Liver (tissue), 8 donors: ENCODE measurements at regions not wholly inside any gene's neighbourhood (a gene's known extent, or its start where the extent isn't known, plus 50 kb on each side); places are given as distances from the start of the nearest gene placed in this dataset.

Experiments
- DNase-seq: peaks from one replicate; pipeline ENCODE4 v3.0.0-alpha.2; 2017; ENCODE audit warnings: low spot score
- H3K27ac ChIP-seq, 2 donors: one replicate each; pipeline ENCODE4 v1.7.0; 2013; ENCODE audit warnings: inconsistent platforms in 2 of 2, low read length in 2 of 2, control low read depth in 1 of 2, low read depth in 1 of 2, mild to moderate bottlenecking in 1 of 2
- H3K27me3 ChIP-seq, 4 donors: one replicate each; pipeline versions ENCODE4 v1.6.1 to v1.7.0; 2013; ENCODE audit warnings: low read length in 3 of 4, inconsistent platforms in 1 of 4, mild to moderate bottlenecking in 1 of 4, moderate library complexity in 1 of 4; ENCODE audit not compliant: control insufficient read depth in 4 of 4, insufficient read depth in 4 of 4
- H3K36me3 ChIP-seq, 4 donors: one replicate each; pipeline versions ENCODE4 v1.6.1 to v1.7.0; 2013; ENCODE audit warnings: low read length in 3 of 4, mild to moderate bottlenecking in 3 of 4, low read depth in 1 of 4, moderate library complexity in 1 of 4; ENCODE audit not compliant: control insufficient read depth in 4 of 4, insufficient read depth in 3 of 4
- H3K4me1 ChIP-seq, 4 donors: one replicate each; pipeline versions ENCODE4 v1.6.1 to v1.7.0; 2013; ENCODE audit warnings: low read length in 3 of 4, mild to moderate bottlenecking in 3 of 4, moderate library complexity in 1 of 4; ENCODE audit not compliant: control insufficient read depth in 4 of 4, insufficient read depth in 4 of 4
- H3K4me3 ChIP-seq, 3 donors: one replicate each; pipeline versions ENCODE4 v1.6.1 to v1.7.0; 2013; ENCODE audit warnings: low read length in 3 of 3, control low read depth in 1 of 3, low read depth in 1 of 3, mild to moderate bottlenecking in 1 of 3
- H3K9ac ChIP-seq, 2 donors: one replicate each; pipeline ENCODE4 v1.7.0; 2013; ENCODE audit warnings: low read length in 2 of 2, mild to moderate bottlenecking in 2 of 2, moderate library complexity in 2 of 2, control low read depth in 1 of 2, low read depth in 1 of 2
- H3K9me3 ChIP-seq, 4 donors: one replicate each; pipeline versions ENCODE4 v1.6.1 to v1.7.0; 2013; ENCODE audit warnings: low read length in 3 of 4; ENCODE audit not compliant: control insufficient read depth in 4 of 4
- ATF3 ChIP-seq: IDR thresholded peaks from 2 replicates; pipeline ENCODE4 v1.6.1; 2016; ENCODE audit warnings: antibody characterized with exemption
- CTCF ChIP-seq: fragments of 150-350 bp; IDR thresholded peaks from 2 replicates; pipeline ENCODE4 v1.5.1; 2017; ENCODE audit warnings: improper control_type of control experiment, low read depth, low read length; ENCODE audit not compliant: missing input control
- EGR1 ChIP-seq, 2 donors: IDR thresholded peaks; 2 replicates each; pipeline ENCODE4 v1.6.1; 2016 to 2018; ENCODE audit warnings: antibody characterized with exemption in 2 of 2, low read depth in 2 of 2
- FOXA1 ChIP-seq: IDR thresholded peaks from 2 replicates; pipeline ENCODE4 v1.6.1; 2016; ENCODE audit warnings: antibody characterized with exemption
- FOXA2 ChIP-seq: IDR thresholded peaks from 2 replicates; pipeline ENCODE4 v1.6.1; 2016; ENCODE audit warnings: antibody characterized with exemption
- GABPA ChIP-seq, 2 donors: IDR thresholded peaks in 1 of 2; conservative IDR thresholded peaks in 1 of 2; 2 replicates each; pipeline ENCODE4 v1.6.1; 2016; ENCODE audit warnings: antibody characterized with exemption in 2 of 2, mild to moderate bottlenecking in 1 of 2, moderate library complexity in 1 of 2
- HNF4A ChIP-seq, 2 donors: conservative IDR thresholded peaks; 2 replicates each; pipeline ENCODE4 v1.6.1; 2016; ENCODE audit warnings: antibody characterized with exemption in 2 of 2, mild to moderate bottlenecking in 2 of 2
- HNF4G ChIP-seq: IDR thresholded peaks from 2 replicates; pipeline ENCODE4 v1.6.1; 2016; ENCODE audit warnings: antibody characterized with exemption
- JUND ChIP-seq, 2 donors: IDR thresholded peaks; 2 replicates each; pipeline ENCODE4 v1.6.1; 2016; ENCODE audit warnings: antibody characterized with exemption in 2 of 2
- MAX ChIP-seq: IDR thresholded peaks from 2 replicates; pipeline ENCODE4 v1.6.1; 2016; ENCODE audit warnings: antibody characterized with exemption
- NR2F2 ChIP-seq: IDR thresholded peaks from 2 replicates; pipeline ENCODE4 v1.6.1; 2016; ENCODE audit warnings: antibody characterized with exemption
- RAD21 ChIP-seq, 2 donors: IDR thresholded peaks; 2 replicates each; pipeline ENCODE4 v1.6.1; 2016; ENCODE audit warnings: antibody characterized with exemption in 2 of 2, mild to moderate bottlenecking in 2 of 2
- REST ChIP-seq: IDR thresholded peaks from 2 replicates; pipeline ENCODE4 v1.6.1; 2016; ENCODE audit warnings: antibody characterized with exemption, mild to moderate bottlenecking
- RXRA ChIP-seq, 2 donors: IDR thresholded peaks; 2 replicates each; pipeline ENCODE4 v1.6.1; 2017 to 2018; ENCODE audit warnings: antibody characterized with exemption in 2 of 2, mild to moderate bottlenecking in 1 of 2
- SP1 ChIP-seq: IDR thresholded peaks from 2 replicates; pipeline ENCODE4 v1.6.1; 2018; ENCODE audit warnings: antibody characterized with exemption, mild to moderate bottlenecking
- TAF1 ChIP-seq: conservative IDR thresholded peaks from 2 replicates; pipeline ENCODE4 v1.6.1; 2016; ENCODE audit warnings: antibody characterized with exemption, mild to moderate bottlenecking
- YY1 ChIP-seq: IDR thresholded peaks from 2 replicates; pipeline ENCODE4 v1.6.1; 2016; ENCODE audit warnings: antibody characterized with exemption, mild to moderate bottlenecking
- ZBTB33 ChIP-seq: IDR thresholded peaks from 2 replicates; pipeline ENCODE4 v1.6.1; 2016; ENCODE audit warnings: antibody characterized with exemption
- WGBS: extraction: QIAGEN DNeasy Blood & Tissue Kit; methylation state at CpG from one replicate; pipeline ENCODE4 v1.1.7; 2013; 5-methylcytosine and 5-hydroxymethylcytosine counted together
- donor health status: healthy.
- donor health status: healthy.
- donor health status: healthy.
- donor health status: healthy.
- donor health status: healthy.

GRCh38 chr2:240367721-240368120 lies 67.7 kb upstream of the GPC1 start (continued):
- no peak for TF ChIP-seq CTCF
- no peak for TF ChIP-seq YY1
- TF ChIP-seq RAD21 (IDR thresholded peaks at IDR 0.05): no peak
- TF ChIP-seq GABPA (IDR thresholded peaks at IDR 0.05 in 1 of 2, conservative IDR thresholded peaks at IDR 0.05 in 1 of 2): no peak
- no peak for TF ChIP-seq MAX
- no peak for TF ChIP-seq JUND (IDR thresholded peaks at IDR 0.05)
- no peak for TF ChIP-seq FOXA2
- no peak for TF ChIP-seq RXRA (IDR thresholded peaks at IDR 0.05)
- TF ChIP-seq HNF4A (conservative IDR thresholded peaks at IDR 0.05): no peak

GRCh38 chr2:240368781-240369331 lies 66.6 kb upstream of the GPC1 start:
- peak overlapping the region; percentile 39 to 63 for H3K27ac ChIP-seq
- H3K36me3 ChIP-seq: no peaks in the 10 kb centered on the region
- H3K9ac ChIP-seq: no peak overlapping the region
- H3K9me3 ChIP-seq: no peaks in the 10 kb centered on the region
- no peak for TF ChIP-seq HNF4G
- TF ChIP-seq GABPA (IDR thresholded peaks at IDR 0.05 in 1 of 2, conservative IDR thresholded peaks at IDR 0.05 in 1 of 2): no peak
- no peak for TF ChIP-seq ZBTB33
- TF ChIP-seq ATF3: no peak
- TF ChIP-seq CTCF: no peak
- TF ChIP-seq YY1: no peak
- TF ChIP-seq REST: no peak
- TF ChIP-seq MAX: no peak
- no peak for TF ChIP-seq TAF1
- no peak for TF ChIP-seq JUND (IDR thresholded peaks at IDR 0.05)
- TF ChIP-seq SP1: peak; percentile 41
- peak; percentile 70 to 86 for TF ChIP-seq HNF4A (conservative IDR thresholded peaks at IDR 0.05)
- TF ChIP-seq RAD21 (IDR thresholded peaks at IDR 0.05): no peak
- TF ChIP-seq NR2F2: peak; percentile 36
- TF ChIP-seq FOXA1: no peak
- no peak for TF ChIP-seq EGR1 (IDR thresholded peaks at IDR 0.05; ENCODE audit: low read depth in 2 of 2)
- TF ChIP-seq RXRA (IDR thresholded peaks at IDR 0.05): peak; percentile 93 to 98
- no peak for TF ChIP-seq FOXA2
- peaks cover 8 to 24% (median 19%) of the 10 kb centered on the region in 4 donors for H3K4me1 ChIP-seq
- WGBS: 44% methylated on average over 15 of the region's 15 CpGs
- H3K4me3 ChIP-seq: no peak overlapping the region
- DNase-seq: no peak
- H3K27me3 ChIP-seq: no peaks in the 10 kb centered on the region
